RWPE1 (cell line): ENCODE measurements at regions not wholly inside any gene's neighbourhood (a gene's known extent, or its start where the extent isn't known, plus 50 kb on each side); places are given as distances from the start of the nearest gene placed in this dataset.

ENCODE experiments used
- CTCF ChIA-PET: fragments of 350-600 bp; sonication (Branson Sonifier 250); formaldehyde crosslinking; extraction: SDS; loops from one replicate; lab custom pipeline; 2021; lab: Yijun Ruan, JAX
- POLR2A ChIA-PET: fragments of 400-600 bp; formaldehyde crosslinking; extraction: SDS; loops from one replicate; lab custom pipeline; 2020; ENCODE audit warnings: antibody characterized with exemption; ENCODE audit not compliant: low non-redundant PET; lab: Yijun Ruan, JAX
- DNase-seq: peaks from one replicate; pipeline ENCODE4 v3.0.0; 2012; ENCODE audit warnings: low spot score
- H3K27ac ChIP-seq: fragments of 450-650 bp; 2 replicates; pipeline ENCODE4 v1.5.1; 2017
- TF ChIP-seq, protein P1 (sequence below): fragments of 450-650 bp; conservative IDR thresholded peaks from 2 replicates; pipeline ENCODE4 v1.5.1; 2017; ENCODE audit warnings: low read depth, mild to moderate bottlenecking

DNA sequence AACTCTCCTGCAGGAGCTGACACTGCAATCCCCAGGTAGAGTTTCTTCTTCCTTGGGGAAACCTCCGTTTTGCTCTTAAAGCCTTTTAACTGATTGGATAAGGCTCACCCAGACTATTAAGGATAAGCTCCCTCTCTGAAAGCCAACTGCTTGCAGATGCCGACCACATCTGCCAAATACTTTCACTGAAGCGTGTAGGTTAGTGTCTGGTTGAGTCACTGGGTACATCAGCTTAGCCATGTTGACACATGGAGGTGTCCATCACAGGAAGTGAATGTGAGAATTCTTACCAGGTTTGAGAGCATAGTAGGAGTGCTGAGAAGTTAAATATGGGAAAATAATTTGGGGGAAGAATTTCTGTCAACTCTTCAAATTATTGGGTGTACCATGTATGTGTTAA lies 202.0 kb downstream of the AJAP1 start:
- DNase-seq = no peak
- POLR2A ChIA-PET = no interaction called here
- CTCF ChIA-PET = interaction anchor here (0.6 kb wide), 1 partner anchor 553 kb away, joined by 3 read pairs; no protein-coding TSS in a partner anchor
- TF ChIP-seq, protein P1, sequence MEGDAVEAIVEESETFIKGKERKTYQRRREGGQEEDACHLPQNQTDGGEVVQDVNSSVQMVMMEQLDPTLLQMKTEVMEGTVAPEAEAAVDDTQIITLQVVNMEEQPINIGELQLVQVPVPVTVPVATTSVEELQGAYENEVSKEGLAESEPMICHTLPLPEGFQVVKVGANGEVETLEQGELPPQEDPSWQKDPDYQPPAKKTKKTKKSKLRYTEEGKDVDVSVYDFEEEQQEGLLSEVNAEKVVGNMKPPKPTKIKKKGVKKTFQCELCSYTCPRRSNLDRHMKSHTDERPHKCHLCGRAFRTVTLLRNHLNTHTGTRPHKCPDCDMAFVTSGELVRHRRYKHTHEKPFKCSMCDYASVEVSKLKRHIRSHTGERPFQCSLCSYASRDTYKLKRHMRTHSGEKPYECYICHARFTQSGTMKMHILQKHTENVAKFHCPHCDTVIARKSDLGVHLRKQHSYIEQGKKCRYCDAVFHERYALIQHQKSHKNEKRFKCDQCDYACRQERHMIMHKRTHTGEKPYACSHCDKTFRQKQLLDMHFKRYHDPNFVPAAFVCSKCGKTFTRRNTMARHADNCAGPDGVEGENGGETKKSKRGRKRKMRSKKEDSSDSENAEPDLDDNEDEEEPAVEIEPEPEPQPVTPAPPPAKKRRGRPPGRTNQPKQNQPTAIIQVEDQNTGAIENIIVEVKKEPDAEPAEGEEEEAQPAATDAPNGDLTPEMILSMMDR = no peak
- H3K27ac ChIP-seq = no peak overlapping the region

DNA sequence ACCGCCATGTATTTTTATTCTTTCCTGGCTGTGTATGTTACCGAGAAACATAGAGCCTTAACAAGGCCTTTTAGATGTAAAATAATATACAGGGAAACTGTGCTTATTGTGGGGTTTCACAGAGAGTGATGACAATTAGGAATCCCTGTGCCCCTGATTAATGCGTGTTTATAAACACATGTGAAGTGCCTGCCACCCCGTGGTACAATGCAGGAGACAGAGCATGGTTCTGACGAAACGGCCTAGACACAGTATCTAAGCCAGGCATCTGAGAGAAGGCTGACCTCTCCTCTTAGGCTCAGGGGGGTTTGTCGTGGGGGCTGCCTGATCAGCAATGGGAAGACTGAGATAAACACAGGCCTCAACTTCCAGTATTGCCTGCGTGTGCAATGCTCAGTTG lies 200.0 kb downstream of the AJAP1 start:
- ChIA-PET CTCF (no interaction called here), POLR2A (no interaction called here)
- no peak for DNase-seq
- no peak overlapping the region for H3K27ac ChIP-seq
- TF ChIP-seq, protein P1 = no peak

DNA sequence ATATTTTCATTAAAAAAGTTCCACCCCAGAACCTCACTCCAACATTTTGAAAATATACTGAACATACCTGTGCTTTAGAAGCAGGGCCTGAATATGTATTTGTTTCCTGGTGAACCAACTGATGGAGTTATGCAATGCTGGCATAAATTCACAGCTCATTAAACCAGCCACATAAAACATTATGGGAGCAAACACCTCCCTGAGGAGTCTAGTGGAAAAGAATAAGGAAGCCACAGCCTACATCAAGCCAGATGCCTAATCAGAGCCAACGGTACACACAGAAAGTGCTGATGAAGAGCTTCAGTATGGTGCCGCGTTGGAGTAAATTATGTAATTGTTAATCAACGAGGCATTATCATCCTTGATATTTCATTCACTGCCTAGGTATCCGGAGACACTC lies 199.5 kb downstream of the AJAP1 start:
- ChIA-PET POLR2A (no interaction called here), CTCF (no interaction called here)
- TF ChIP-seq, protein P1 = no peak
- H3K27ac ChIP-seq = no peak overlapping the region
- no peak for DNase-seq

DNA sequence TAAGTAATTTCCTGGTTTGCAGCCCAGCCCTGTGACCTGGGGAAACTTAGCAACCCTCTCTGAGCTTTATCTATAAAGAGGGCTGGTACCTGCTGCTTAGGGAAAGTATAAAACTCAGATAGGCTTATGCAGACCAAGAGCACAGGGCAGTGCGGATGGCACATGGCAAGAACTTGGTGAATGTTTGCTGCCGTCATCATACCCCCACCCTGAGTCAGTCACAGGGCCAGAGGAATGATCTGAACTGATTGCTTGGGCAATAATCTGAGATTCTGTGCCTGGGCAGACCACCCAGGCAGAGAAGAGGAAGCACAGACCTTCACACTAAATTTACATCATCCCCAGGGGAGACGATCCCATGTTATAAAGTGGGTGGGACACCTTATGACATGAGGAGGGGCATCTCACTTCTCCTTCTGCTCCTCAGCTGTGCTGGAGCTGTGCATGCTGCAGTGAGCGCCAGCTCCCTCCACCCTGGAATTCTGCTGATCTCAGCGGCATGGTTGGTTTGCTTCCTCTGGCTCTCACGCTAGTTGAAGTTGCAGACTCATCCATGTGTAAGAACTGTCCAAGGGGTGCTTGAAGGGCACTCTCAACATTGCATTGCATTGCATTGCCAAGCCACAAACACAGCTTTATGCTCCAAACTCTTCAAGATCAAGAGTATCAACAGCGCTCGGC lies 197.1 kb downstream of the AJAP1 start:
- no peak for DNase-seq
- TF ChIP-seq, protein P1 = no peak
- POLR2A ChIA-PET = no interaction called here
- no peak overlapping the region for H3K27ac ChIP-seq
- CTCF ChIA-PET = no interaction called here

DNA sequence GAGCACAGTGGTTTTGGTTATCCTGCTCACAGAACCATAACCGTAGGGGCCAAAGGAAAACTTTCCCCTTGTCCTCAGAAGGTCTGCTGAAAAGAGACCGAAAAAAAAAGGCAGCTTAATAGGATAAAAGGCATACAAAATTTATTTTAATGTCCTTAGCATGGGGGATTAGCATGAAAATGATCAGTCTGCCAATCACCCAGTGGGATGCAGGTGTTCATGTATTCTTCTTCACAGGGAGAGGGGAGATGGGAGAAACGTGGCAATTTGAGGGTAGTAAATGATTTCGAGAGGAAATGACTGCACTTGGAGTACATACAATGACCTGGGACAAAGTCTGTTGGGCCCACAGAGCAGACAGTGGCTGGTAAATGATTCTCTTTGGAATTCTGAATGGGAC lies 194.0 kb downstream of the AJAP1 start:
- POLR2A ChIA-PET = no interaction called here
- TF ChIP-seq, protein P1 = no peak
- H3K27ac ChIP-seq = no peak overlapping the region
- CTCF ChIA-PET = no interaction called here
- DNase-seq = no peak

DNA sequence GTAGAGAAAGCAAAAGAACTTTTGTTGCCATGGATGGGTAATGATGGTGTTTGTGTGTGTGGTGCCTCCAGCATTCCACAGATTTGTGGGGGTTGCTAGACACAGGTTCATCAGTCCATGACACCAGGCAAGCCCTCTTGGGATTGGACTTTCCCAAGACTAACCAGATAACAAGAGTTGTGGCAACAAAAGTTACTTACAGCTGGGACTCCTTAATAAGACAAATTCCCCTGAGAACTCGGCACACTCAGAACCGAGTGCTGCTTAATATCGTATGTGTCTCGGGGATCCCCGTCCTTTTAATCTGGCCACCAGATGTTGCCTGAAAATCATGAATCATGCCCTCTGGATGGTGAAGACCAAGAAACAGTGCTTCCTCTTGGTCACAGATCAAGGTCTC lies 193.3 kb downstream of the AJAP1 start:
- TF ChIP-seq, protein P1 = no peak
- DNase-seq = no peak
- ChIA-PET POLR2A (no interaction called here), CTCF (no interaction called here)
- no peak overlapping the region for H3K27ac ChIP-seq
